ENCODE measurements at regions not wholly inside any gene's neighbourhood (a gene's known extent, or its start where the extent isn't known, plus 50 kb on each side); places are given as distances from the start of the nearest gene placed in this dataset.

DNA sequence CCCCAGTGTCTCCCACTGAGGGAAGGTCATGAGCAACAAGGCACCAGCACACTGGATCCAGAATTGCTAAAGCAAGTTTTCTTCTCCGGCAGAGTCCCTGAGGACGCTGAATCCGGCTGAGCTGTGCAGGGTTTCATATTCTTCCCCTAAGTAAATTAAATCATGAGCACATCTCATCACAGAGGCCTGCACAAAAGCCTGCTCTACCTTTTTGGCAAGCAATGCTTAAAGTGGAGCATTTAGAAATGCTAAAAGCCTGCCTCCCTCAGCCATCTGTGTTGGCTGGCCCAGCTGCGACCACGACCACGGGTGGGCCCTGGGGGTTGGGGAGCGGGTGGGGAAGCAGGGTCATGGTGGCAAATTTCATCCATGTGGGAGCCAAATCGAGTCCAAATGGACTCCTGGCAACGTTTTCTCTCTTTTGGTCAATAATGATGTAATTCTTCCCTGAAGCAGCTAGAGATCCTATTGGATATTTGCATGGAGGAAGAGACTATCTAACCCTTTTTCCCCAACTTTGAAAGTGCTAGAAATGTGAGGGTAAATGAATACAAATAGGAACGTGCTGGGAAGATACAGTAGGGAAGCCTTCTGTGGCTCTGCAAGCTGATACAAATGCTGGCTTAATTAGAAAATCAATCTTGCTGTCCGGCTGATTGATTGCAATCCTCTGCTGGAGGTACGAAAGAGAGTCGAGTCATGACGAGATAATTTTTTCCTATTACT lies 532.8 kb upstream of the TBL1XR1 start:
- no peak for TF ChIP-seq POLR2A (IDR thresholded peaks at IDR 0.05)
- TF ChIP-seq, protein P1, sequence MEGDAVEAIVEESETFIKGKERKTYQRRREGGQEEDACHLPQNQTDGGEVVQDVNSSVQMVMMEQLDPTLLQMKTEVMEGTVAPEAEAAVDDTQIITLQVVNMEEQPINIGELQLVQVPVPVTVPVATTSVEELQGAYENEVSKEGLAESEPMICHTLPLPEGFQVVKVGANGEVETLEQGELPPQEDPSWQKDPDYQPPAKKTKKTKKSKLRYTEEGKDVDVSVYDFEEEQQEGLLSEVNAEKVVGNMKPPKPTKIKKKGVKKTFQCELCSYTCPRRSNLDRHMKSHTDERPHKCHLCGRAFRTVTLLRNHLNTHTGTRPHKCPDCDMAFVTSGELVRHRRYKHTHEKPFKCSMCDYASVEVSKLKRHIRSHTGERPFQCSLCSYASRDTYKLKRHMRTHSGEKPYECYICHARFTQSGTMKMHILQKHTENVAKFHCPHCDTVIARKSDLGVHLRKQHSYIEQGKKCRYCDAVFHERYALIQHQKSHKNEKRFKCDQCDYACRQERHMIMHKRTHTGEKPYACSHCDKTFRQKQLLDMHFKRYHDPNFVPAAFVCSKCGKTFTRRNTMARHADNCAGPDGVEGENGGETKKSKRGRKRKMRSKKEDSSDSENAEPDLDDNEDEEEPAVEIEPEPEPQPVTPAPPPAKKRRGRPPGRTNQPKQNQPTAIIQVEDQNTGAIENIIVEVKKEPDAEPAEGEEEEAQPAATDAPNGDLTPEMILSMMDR (IDR thresholded peaks at IDR 0.05): no peak

Measured in heart left ventricle (tissue), 13 donors.